GM18520 (cell line): ENCODE measurements at regions not wholly inside any gene's neighbourhood (a gene's known extent, or its start where the extent isn't known, plus 50 kb on each side); places are given as distances from the start of the nearest gene placed in this dataset.
"Not testable (repeated sequence)": the region's sequence is repeated elsewhere in the genome, so short reads cannot be mapped to it uniquely, and the experiment has no call there.

Experiments
- ATAC-seq: cut with Tn5 transposase; IDR thresholded peaks from one replicate; pipeline ENCODE4 v1.9.1; 2021; ENCODE audit not compliant: unreplicated experiment

GRCh38 chr22:47504962-47505361 lies 742.5 kb downstream of the TBC1D22A start:
- ATAC-seq, result no peak

DNA sequence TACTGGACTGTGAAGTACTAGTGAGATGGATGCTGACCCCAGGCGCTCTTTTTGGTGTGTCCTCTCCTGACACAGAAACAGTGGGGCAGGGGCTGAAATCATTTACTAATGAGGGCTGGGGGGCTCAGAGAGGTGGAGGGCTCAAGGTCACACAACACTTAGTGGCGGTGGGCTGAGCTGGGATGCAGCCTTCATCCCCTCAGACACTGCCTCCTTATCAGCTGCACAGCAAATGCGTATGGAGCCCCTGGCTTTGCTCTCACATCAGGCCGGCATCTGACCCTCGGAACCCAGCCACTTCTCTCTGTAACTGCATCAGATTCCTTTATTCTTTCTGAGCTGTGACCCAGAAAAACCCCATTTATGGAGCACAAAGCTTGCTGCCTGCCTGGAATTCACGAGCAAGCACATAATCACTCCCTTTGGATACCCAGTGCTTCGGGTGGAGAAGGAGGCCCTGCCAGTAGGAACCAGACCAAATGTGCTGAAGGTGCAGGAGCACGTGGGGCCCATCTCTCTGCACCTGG lies 736.6 kb downstream of the TBC1D22A start:
- ATAC-seq, result no peak

DNA sequence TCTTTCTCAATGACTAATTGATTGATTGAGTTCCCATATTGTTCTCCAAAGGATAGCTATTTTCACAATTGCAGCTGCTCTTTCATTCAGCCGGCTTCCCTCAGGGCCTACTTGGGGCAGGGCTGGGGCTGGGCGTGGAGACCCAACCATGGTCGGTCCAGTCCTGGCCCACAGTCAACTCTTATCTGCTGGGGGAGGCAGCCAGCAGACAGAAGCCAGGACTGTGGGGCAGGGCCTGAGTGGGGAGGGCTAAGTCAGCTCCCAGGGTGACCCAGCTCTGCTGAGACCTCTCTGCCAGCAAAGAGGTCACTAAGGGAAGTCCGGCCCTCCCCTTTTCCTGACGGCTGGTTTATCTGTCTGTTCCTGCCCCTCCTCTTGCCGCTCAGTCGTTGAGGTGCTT lies 735.2 kb downstream of the TBC1D22A start:
- ATAC-seq, result no peak

DNA sequence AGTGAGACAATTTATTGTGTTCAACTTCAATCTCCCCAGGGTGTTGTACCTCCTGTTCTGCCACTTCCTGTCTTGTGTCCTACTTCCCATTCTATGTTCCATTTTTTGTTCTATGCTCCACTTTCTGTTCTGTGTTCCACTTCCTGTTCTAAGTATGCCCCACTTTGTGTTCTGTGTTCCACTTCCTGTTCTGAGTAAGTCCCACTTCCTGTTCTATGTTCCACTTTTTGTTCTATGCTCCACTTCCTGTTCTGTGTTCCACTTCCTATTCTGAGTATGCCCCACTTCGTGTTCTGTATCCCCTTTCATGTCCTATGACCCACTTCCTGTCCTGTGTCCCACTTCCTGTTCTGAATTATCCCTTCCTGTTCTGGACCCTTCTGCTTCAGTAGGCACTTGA lies 732.7 kb downstream of the TBC1D22A start:
- ATAC-seq, result no peak

DNA sequence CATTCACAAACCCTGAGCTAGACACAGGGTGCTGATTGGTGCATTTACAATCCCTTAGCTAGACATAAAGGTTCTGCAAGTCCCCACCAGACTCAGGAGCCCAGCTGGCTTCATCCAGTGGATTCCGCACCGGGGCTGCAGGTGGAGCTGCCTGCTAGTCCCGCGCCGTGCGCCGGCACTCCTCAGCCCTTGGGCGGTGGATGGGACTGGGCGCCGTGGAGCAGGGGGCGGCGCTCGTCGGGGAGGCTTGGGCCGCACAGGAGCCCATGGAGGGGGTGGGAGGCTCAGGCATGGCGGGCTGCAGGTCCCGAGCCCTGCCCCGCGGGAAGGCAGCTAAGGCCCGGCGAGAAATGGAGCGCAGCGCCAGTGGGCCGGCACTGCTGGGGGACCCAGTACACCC lies 725.7 kb downstream of the TBC1D22A start:
- ATAC-seq, result not testable (repeated sequence)

DNA sequence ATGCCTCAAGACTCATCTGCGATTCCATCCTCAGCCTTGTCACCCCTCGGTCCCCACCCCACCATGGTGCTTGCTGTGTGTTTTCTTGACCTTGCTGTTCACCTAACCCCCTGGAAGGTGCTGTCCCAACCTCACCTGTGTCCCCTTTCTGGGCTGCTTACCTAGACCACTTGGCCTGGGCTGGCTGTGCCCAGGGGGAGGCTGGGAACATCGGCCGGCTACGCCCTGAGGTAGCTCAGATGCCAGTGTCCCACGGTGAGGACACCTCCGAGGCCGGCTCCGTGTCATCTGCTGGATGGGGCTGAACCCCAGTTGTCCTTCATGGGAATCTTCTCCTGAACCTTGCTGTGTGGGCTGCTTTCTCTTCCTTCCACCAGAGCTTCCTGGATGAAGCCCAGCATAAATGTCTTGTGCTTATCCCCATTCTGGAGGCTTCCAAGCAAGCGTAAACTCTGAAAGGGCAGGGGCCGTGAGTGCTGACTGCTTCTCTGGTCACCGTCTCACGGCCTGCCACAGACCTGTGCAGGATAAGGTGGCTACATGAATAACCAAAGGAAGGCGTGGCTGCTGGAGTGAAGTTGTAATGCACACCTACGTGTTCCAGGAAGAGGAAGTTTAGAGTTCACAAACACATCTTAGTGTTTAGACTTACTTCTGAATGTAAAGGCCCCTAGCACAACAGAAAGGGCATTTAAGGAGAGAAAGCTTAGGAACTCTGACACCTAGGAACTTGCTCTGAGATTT lies 724.3 kb downstream of the TBC1D22A start:
- no peak for ATAC-seq

- ATAC-seq, result no peak
Measured at GRCh38 chr22:47484960-47485569, 722.6 kb downstream of the TBC1D22A start.

GRCh38 chr22:47476231-47476630 lies 713.8 kb downstream of the TBC1D22A start:
- ATAC-seq, result no peak

GRCh38 chr22:47474895-47475294 lies 712.4 kb downstream of the TBC1D22A start:
- no peak for ATAC-seq

- ATAC-seq, result no peak
Measured at GRCh38 chr22:47474464-47474863, 712.0 kb downstream of the TBC1D22A start.

- ATAC-seq, result no peak
Measured at GRCh38 chr22:47472636-47473035, 710.2 kb downstream of the TBC1D22A start.

- no peak for ATAC-seq
Measured at GRCh38 chr22:47471406-47471805, 709.0 kb downstream of the TBC1D22A start.

- ATAC-seq, result no peak
Measured at GRCh38 chr22:47465809-47466208, 703.4 kb downstream of the TBC1D22A start.

GRCh38 chr22:47465222-47465621 lies 702.8 kb downstream of the TBC1D22A start:
- no peak for ATAC-seq

- ATAC-seq, result no peak
Measured at GRCh38 chr22:47463220-47463619, 700.8 kb downstream of the TBC1D22A start.

GRCh38 chr22:47460861-47461260 lies 698.4 kb downstream of the TBC1D22A start:
- no peak for ATAC-seq

GRCh38 chr22:47460176-47460575 lies 697.7 kb downstream of the TBC1D22A start:
- ATAC-seq, result no peak

DNA sequence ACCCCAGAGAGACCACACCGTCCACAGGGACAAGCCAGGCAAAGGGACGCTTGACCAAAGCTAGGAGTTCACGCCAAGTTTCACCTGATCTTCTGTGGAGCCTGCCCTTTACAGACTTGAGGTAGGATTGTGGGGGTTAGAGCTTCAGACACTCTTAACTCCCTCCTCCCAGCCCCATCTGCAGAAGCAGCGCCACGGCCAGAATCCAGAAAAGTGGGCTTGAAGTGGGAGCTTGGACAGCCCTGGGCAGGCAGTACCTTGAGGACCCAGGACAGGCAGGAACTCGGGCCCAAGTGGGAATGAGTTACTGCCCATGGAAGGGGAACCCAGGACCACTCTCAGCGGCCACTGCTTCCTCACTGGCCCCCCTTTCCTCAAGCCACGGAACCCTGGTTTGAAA lies 695.9 kb downstream of the TBC1D22A start:
- no peak for ATAC-seq

GRCh38 chr22:47457509-47458300 lies 695.3 kb downstream of the TBC1D22A start:
- ATAC-seq, result no peak

GRCh38 chr22:47457021-47457420 lies 694.6 kb downstream of the TBC1D22A start:
- ATAC-seq, result no peak

- ATAC-seq, result no peak
Measured at GRCh38 chr22:47456031-47456430, 693.6 kb downstream of the TBC1D22A start.

- no peak for ATAC-seq
Measured at GRCh38 chr22:47453049-47453448, 690.6 kb downstream of the TBC1D22A start.
